Smooth muscle cell (in vitro differentiated cells): ENCODE measurements at regions not wholly inside any gene's neighbourhood (a gene's known extent, or its start where the extent isn't known, plus 50 kb on each side); places are given as distances from the start of the nearest gene placed in this dataset.
"Not testable (repeated sequence)": the region's sequence is repeated elsewhere in the genome, so short reads cannot be mapped to it uniquely, and the experiment has no call there.

Source experiments
- DNase-seq: peaks from one replicate; lab custom pipeline; 2025; ENCODE audit not compliant: unreplicated experiment; lab: John Stamatoyannopoulos, UW
- H2AFZ ChIP-seq: fragments of 200-600 bp; sonication (generic); 2 replicates; pipeline ENCODE4 v1.6.0; 2016; ENCODE audit warnings: antibody characterized with exemption, low read depth, mild to moderate bottlenecking
- H3F3A ChIP-seq: fragments of 200-600 bp; sonication (generic); 2 replicates; pipeline ENCODE4 v1.6.0; 2017; ENCODE audit warnings: antibody characterized with exemption, low read depth
- H3K27ac ChIP-seq: fragments of 200-600 bp; sonication (generic); 2 replicates; pipeline ENCODE4 v1.5.1; 2016; ENCODE audit warnings: low read depth, mild to moderate bottlenecking
- H3K27me3 ChIP-seq: fragments of 200-600 bp; sonication (generic); 2 replicates; pipeline ENCODE4 v1.6.1; 2016; ENCODE audit warnings: low read depth, mild to moderate bottlenecking
- H3K36me3 ChIP-seq: fragments of 200-600 bp; sonication (generic); 2 replicates; pipeline ENCODE4 v1.5.1; 2016; ENCODE audit warnings: low read depth
- H3K4me1 ChIP-seq: fragments of 200-600 bp; sonication (generic); 2 replicates; pipeline ENCODE4 v1.5.1; 2016; ENCODE audit warnings: low read depth
- H3K4me2 ChIP-seq: fragments of 200-600 bp; sonication (generic); 2 replicates; pipeline ENCODE4 v1.6.0; 2016; ENCODE audit warnings: mild to moderate bottlenecking
- H3K4me3 ChIP-seq: fragments of 200-600 bp; sonication (generic); 2 replicates; pipeline ENCODE4 v1.5.1; 2016; ENCODE audit warnings: mild to moderate bottlenecking
- H3K79me2 ChIP-seq: fragments of 200-600 bp; sonication (generic); 2 replicates; pipeline ENCODE4 v1.6.0; 2016; ENCODE audit warnings: low read depth, mild to moderate bottlenecking
- H3K9ac ChIP-seq: fragments of 200-600 bp; sonication (generic); 2 replicates; pipeline ENCODE4 v1.6.0; 2016; ENCODE audit warnings: low read depth
- H3K9me3 ChIP-seq: fragments of 200-600 bp; sonication (generic); replicated peaks from 2 replicates; pipeline ENCODE4 v1.5.1; 2016; ENCODE audit warnings: low read depth
- H4K20me1 ChIP-seq: fragments of 200-600 bp; sonication (generic); 2 replicates; pipeline ENCODE4 v1.6.0; 2016; ENCODE audit warnings: low read depth
- WGBS: methylation state at CpG from one replicate; pipeline ENCODE4 v1.1.7; 2016; ENCODE audit warnings: low lambda C conversion rate; 5-methylcytosine and 5-hydroxymethylcytosine counted together
- TF ChIP-seq, protein P1 (sequence below): fragments of 200-600 bp; sonication (generic); IDR thresholded peaks from 2 replicates; pipeline ENCODE4 v1.5.1; 2017; ENCODE audit warnings: borderline replicate concordance, mild to moderate bottlenecking, antibody characterized with exemption; ENCODE audit not compliant: insufficient read depth, poor library complexity, severe bottlenecking

DNA sequence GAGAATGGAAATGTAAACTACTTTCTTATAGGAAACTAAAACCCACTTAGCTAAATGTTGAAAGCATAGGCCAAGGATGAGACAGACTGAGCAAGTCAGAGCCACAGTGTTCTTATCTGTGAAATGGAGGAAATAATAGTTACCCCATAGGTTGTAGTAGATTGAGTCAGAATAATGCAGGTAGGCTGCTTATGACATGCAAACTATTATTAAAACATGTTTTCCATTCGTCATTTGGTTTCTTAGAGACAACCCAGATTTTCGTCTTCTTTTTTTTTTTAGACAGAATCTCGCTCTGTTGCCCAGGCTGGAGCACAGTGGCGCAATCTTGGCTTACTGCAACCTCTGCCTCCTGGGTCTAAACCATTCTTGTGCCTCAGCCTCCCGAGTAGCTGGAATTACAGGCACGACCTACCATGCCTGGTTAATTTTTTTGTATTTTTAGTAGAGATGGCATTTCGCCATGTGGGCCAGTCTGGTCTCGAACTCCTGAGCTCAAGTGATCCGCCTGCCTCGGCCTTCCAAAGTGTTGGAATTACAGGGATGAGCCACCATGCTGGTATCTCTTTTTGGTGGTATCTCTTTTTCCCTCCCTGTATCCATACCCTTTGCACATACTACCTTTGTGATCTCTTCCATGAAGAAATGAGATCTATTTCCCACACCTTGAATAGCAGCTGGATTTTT, 196.5 kb upstream of the ZNF217 start:
- H3K27me3 ChIP-seq: no peaks in the 10 kb centered on the region
- H3K4me2 ChIP-seq: peak overlapping the region; percentile 24
- H3K27ac ChIP-seq: peak overlapping the region; percentile 72
- TF ChIP-seq, protein P1, sequence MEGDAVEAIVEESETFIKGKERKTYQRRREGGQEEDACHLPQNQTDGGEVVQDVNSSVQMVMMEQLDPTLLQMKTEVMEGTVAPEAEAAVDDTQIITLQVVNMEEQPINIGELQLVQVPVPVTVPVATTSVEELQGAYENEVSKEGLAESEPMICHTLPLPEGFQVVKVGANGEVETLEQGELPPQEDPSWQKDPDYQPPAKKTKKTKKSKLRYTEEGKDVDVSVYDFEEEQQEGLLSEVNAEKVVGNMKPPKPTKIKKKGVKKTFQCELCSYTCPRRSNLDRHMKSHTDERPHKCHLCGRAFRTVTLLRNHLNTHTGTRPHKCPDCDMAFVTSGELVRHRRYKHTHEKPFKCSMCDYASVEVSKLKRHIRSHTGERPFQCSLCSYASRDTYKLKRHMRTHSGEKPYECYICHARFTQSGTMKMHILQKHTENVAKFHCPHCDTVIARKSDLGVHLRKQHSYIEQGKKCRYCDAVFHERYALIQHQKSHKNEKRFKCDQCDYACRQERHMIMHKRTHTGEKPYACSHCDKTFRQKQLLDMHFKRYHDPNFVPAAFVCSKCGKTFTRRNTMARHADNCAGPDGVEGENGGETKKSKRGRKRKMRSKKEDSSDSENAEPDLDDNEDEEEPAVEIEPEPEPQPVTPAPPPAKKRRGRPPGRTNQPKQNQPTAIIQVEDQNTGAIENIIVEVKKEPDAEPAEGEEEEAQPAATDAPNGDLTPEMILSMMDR: no peak
- 96% methylated on average over 10 of the region's 10 CpGs for WGBS
- H3K9ac ChIP-seq: peak overlapping the region; percentile 9
- H3K79me2 ChIP-seq: no peaks in the 10 kb centered on the region
- H3F3A ChIP-seq: peaks cover 5% of the 10 kb centered on the region
- H3K36me3 ChIP-seq: no peaks in the 10 kb centered on the region
- H3K4me1 ChIP-seq: peaks cover 8% of the 10 kb centered on the region
- H3K9me3 ChIP-seq: no peaks in the 10 kb centered on the region
- H4K20me1 ChIP-seq: no peaks in the 10 kb centered on the region
- no peak for DNase-seq
- no peak overlapping the region for H3K4me3 ChIP-seq
- H2AFZ ChIP-seq: peak overlapping the region; percentile 43

DNA sequence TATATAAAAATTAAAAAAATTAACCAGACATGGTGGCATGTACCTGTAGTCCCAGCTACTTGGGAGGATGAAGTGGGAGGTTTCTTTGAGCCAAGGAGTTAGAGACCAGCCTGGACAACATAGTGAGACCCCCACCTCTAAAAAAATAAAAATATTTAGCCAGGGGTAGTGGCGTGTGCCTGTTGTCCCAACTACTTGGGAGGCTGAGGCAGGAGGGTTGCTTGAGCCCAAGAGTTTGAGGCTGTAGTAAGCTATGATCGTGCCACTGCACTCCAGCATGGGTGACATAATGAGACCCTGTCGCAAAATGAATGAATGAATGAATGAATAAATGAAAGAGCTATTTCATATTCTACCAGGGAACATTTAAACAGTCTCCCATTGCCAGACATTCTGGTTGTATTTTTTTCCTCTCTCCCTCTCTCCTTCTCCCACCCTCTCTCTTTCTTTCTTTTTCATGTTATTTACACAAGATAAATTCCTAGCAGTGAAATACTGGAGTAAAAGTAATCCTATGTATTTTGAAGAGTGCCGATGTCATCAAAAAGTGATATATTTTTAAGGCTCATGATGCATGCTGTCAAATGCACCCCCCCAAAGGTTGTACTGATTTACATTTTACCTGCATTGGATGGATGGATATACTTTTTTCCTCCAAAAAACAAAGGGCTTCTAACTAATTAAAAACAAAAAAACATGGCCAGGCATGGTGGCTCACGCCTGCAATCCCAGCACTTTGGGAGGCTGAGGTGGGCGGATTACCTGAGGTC, 194.8 kb upstream of the ZNF217 start:
- Histone ChIP-seq H3K9me3 (no peaks in the 10 kb centered on the region), H3F3A (peaks cover 5% of the 10 kb centered on the region), H2AFZ (no peak overlapping the region), H3K27ac (no peak overlapping the region), H3K79me2 (no peaks in the 10 kb centered on the region), H3K27me3 (no peaks in the 10 kb centered on the region), H3K36me3 (no peaks in the 10 kb centered on the region), H3K4me1 (peaks cover 8% of the 10 kb centered on the region), H3K4me3 (no peak overlapping the region), H3K4me2 (no peak overlapping the region), H3K9ac (no peak overlapping the region), H4K20me1 (no peaks in the 10 kb centered on the region)
- TF ChIP-seq, protein P1: no peak
- WGBS: 93% methylated on average over 6 of the region's 6 CpGs
- no peak for DNase-seq

DNA sequence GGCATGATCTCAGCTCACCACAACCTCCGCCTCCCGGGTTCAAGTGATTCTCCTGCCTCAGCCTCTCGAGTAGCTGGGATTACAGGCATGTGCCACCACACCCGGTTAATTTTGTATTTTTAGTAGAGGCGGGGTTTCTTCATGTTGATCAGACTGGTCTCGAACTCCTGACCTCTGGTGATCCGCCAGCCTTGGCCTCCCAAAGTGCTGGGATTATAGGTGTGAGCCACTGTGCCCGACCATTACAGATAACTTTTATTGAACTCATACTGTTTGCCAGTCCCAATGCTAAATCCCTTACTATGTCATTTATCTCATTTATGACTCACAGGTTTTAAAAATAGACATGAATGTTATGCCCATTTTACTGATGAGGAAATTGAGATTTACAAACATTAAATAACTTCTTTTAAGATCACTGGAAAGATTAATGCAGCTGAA, 193.9 kb upstream of the ZNF217 start:
- not testable (repeated sequence) for H3K9ac ChIP-seq, H4K20me1 ChIP-seq, H3K9me3 ChIP-seq, H3K4me2 ChIP-seq, H3K4me3 ChIP-seq, H3K79me2 ChIP-seq, H3K4me1 ChIP-seq, H3K27me3 ChIP-seq, H3K36me3 ChIP-seq, H3K27ac ChIP-seq, H3F3A ChIP-seq, DNase-seq, H2AFZ ChIP-seq
- 75% methylated on average over 8 of the region's 8 CpGs for WGBS

DNA sequence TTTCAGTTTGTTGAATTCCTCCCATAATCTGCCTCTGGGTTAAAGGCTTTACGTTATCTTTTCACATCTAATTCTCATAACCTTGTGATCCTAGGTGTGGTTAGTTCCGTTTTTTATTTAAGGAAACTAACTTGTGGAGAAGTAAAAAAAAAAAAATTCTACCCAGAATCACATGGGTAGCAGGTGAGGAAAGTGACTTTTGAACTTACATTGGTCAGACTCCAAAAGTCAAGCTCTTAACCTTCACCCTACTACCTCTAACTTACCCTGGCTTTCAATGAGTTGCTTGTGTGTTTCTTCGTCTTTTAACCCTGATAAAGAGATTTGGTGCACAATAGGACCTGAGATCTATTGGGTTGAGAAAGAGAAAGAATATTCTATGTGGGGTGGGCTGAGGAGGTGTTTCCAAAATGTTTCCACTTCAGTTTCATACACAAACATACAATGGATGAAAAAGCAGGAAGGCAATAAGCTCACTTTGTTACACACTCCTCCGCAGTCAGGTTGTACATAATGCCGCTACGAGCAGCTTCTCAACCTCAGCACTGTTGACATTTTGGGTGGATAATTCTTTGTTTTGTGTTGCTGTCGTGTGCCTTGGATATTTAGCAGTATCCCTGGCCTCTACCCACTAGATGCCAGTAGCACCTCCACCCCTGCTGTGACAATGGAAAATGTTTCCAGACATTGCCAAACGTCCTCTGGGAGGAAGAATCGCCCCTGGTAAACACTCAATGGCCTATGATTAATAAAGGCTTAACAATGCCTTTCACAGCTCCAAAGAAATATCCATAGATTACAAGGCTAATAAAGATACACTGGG, 193.0 kb upstream of the ZNF217 start:
- Histone ChIP-seq H3K9ac (no peak overlapping the region), H3K36me3 (no peaks in the 10 kb centered on the region), H2AFZ (no peak overlapping the region), H3K4me3 (no peak overlapping the region), H3F3A (peaks cover 5% of the 10 kb centered on the region), H3K27me3 (no peaks in the 10 kb centered on the region), H3K4me2 (no peak overlapping the region), H3K27ac (peak overlapping the region; percentile 3), H3K4me1 (peaks cover 8% of the 10 kb centered on the region), H3K9me3 (no peaks in the 10 kb centered on the region), H3K79me2 (no peaks in the 10 kb centered on the region), H4K20me1 (no peaks in the 10 kb centered on the region)
- TF ChIP-seq, protein P1: no peak
- DNase-seq: no peak
- 68% methylated on average over 9 of the region's 9 CpGs for WGBS
